DND-41 (cell line): ENCODE measurements at regions not wholly inside any gene's neighbourhood (a gene's known extent, or its start where the extent isn't known, plus 50 kb on each side); places are given as distances from the start of the nearest gene placed in this dataset.

Experiments
- ATAC-seq: fragments of 200-7000 bp; cut with Tn5 transposase; 3 replicates; pipeline ENCODE4 v1.9.1; 2021; ENCODE audit warnings: low read depth; ENCODE audit not compliant: insufficient read depth
- DNase-seq: peaks from one replicate; pipeline ENCODE4 v3.0.0-alpha.2; 2020
- H2AFZ ChIP-seq: 2 replicates; pipeline ENCODE4 v1.6.0; 2012; ENCODE audit warnings: low read depth, low read length
- H3K27ac ChIP-seq: 2 replicates; pipeline ENCODE4 v1.5.1; 2012; ENCODE audit warnings: low read length, inconsistent platforms
- H3K27me3 ChIP-seq: fragments of 200-600 bp; sonication (generic); 2 replicates; pipeline ENCODE4 v1.6.0; 2012; ENCODE audit warnings: low read length, mild to moderate bottlenecking, inconsistent platforms; ENCODE audit not compliant: insufficient read depth, poor library complexity
- H3K36me3 ChIP-seq: 2 replicates; pipeline ENCODE4 v1.5.1; 2012; ENCODE audit warnings: low read length, inconsistent platforms; ENCODE audit not compliant: insufficient read depth
- H3K4me1 ChIP-seq: 2 replicates; pipeline ENCODE4 v1.5.1; 2012; ENCODE audit warnings: mild to moderate bottlenecking, low read length; ENCODE audit not compliant: insufficient read depth
- H3K4me2 ChIP-seq: 2 replicates; pipeline ENCODE4 v1.6.0; 2012; ENCODE audit warnings: mild to moderate bottlenecking, moderate library complexity, low read length, inconsistent platforms; ENCODE audit not compliant: insufficient read depth
- H3K4me3 ChIP-seq, 2 experiments: fragments of 200-600 bp in 1 of 2; shearing (Covaris generic) in 1 of 2; 2 replicates each; pipeline ENCODE4 v1.5.1; 2012 to 2016; ENCODE audit warnings: inconsistent platforms in 2 of 2, low read length in 2 of 2, mild to moderate bottlenecking in 2 of 2, low read depth in 1 of 2, moderate library complexity in 1 of 2
- H3K79me2 ChIP-seq: 2 replicates; pipeline ENCODE4 v1.6.0; 2012; ENCODE audit warnings: low read length, inconsistent platforms; ENCODE audit not compliant: insufficient read depth
- H3K9ac ChIP-seq: 2 replicates; pipeline ENCODE4 v1.6.0; 2012; ENCODE audit warnings: low read depth, mild to moderate bottlenecking, inconsistent platforms, low read length, moderate library complexity
- H3K9me3 ChIP-seq: 2 replicates; pipeline ENCODE4 v1.5.1; 2012; ENCODE audit warnings: low read length, moderate library complexity, mild to moderate bottlenecking, inconsistent platforms; ENCODE audit not compliant: insufficient read depth, severe bottlenecking
- H4K20me1 ChIP-seq: 2 replicates; pipeline ENCODE4 v1.6.0; 2012; ENCODE audit warnings: low read length; ENCODE audit not compliant: insufficient read depth
- EZH2 ChIP-seq: IDR thresholded peaks from 3 replicates; pipeline ENCODE4 v1.6.1; 2012; ENCODE audit warnings: borderline replicate concordance, low read depth, mild to moderate bottlenecking, moderate library complexity, low read length, inconsistent platforms; ENCODE audit not compliant: severe bottlenecking
- TF ChIP-seq, protein P1 (sequence below): IDR thresholded peaks from 2 replicates; pipeline ENCODE4 v1.5.1; 2012; ENCODE audit warnings: borderline replicate concordance, low read length, moderate library complexity, mild to moderate bottlenecking; ENCODE audit not compliant: poor library complexity, severe bottlenecking; ENCODE audit errors: extremely low read depth

DNA sequence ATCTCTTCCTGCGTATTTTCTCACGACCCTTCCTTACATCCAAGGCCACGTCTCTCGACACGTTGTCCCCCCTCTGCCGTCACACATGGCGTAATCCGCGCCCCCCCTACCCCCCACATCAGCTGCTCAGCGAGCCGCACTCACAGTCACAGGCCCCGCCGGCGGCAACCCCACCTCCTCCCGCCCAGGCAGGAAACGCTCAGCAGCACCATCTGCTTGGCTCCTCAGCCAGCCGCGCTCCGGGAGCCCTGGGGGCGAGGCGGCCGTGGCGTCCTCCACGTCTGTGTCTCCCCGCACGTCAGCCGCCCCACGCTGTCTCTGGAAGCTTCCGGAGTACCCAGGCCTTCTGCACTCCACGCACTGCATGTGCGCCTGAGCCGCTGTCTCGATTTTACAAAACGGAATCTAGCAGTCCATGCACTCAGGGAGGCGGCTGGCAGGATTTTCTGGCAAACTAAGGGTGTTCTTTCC is 64.6 kb downstream of the SIK1 start:
- peak; percentile 89 for ATAC-seq
- peaks cover 2% of the 10 kb centered on the region; the same call in 1 of the 2 replicates for H4K20me1 ChIP-seq
- no peak for TF ChIP-seq EZH2
- TF ChIP-seq, protein P1, sequence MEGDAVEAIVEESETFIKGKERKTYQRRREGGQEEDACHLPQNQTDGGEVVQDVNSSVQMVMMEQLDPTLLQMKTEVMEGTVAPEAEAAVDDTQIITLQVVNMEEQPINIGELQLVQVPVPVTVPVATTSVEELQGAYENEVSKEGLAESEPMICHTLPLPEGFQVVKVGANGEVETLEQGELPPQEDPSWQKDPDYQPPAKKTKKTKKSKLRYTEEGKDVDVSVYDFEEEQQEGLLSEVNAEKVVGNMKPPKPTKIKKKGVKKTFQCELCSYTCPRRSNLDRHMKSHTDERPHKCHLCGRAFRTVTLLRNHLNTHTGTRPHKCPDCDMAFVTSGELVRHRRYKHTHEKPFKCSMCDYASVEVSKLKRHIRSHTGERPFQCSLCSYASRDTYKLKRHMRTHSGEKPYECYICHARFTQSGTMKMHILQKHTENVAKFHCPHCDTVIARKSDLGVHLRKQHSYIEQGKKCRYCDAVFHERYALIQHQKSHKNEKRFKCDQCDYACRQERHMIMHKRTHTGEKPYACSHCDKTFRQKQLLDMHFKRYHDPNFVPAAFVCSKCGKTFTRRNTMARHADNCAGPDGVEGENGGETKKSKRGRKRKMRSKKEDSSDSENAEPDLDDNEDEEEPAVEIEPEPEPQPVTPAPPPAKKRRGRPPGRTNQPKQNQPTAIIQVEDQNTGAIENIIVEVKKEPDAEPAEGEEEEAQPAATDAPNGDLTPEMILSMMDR, result peak; percentile 48
- no peaks in the 10 kb centered on the region for H3K36me3 ChIP-seq
- H3K4me3 ChIP-seq, result peak overlapping the region in 1 of 2 experiments; percentile 54; a peak in 3 of 4 replicates
- H3K9me3 ChIP-seq, result no peaks in the 10 kb centered on the region
- peak; percentile 95 for DNase-seq
- H3K27me3 ChIP-seq, result no peaks in the 10 kb centered on the region
- peak overlapping the region; percentile 81 for H3K27ac ChIP-seq
- peak overlapping the region; percentile 76 for H2AFZ ChIP-seq
- peak overlapping the region; percentile 75 for H3K4me2 ChIP-seq
- H3K79me2 ChIP-seq, result no peaks in the 10 kb centered on the region
- H3K4me1 ChIP-seq, result peaks cover 42% of the 10 kb centered on the region
- H3K9ac ChIP-seq, result peak overlapping the region; percentile 60

DNA sequence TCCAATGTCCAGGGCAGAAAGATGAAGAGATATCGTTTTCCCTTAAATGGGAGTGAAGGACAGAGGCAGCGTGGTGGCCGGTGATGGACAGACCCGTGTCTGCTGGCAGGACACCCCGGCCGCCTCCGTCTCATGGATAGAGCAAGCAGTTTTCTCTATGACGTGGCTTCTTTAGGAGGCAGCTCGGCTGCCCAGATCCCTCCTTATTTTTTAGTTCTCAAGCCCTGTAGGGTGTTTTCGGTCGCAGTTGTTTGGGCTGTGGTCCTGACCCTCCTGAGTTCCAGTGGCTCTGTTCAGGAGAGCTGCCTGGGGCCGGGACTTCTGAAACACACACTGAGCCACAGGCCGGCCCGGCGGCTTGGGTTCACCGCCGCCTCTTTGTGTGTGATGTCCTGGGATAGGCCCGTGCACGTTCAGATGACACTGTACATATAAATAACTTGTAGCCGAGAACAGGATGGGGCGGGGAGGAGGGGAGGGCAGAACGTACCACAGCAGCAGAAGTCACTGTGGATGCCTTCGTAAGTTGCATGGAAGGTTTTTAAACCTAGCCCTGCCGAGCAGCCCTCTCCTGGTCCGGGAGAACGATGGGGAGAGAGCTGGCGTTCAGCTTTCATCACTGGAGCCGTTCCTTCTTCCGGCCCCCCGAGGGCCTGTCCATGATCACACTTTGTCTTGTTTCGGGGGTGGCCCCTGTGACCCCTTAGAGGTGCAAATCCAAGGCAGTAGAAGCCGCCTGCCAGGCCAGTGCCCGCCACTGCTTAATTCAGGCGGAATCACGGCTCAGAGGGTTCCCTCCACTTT is 65.2 kb downstream of the SIK1 start:
- no peak for TF ChIP-seq EZH2
- TF ChIP-seq, protein P1, result no peak
- H3K27me3 ChIP-seq, result no peaks in the 10 kb centered on the region
- H3K27ac ChIP-seq, result peak overlapping the region; percentile 81
- no peaks in the 10 kb centered on the region for H3K9me3 ChIP-seq
- H3K4me3 ChIP-seq, result peak overlapping the region in 1 of 2 experiments; percentile 54; a peak in 3 of 4 replicates
- ATAC-seq, result peak; percentile 68
- peak overlapping the region; percentile 75 for H3K4me2 ChIP-seq
- H3K9ac ChIP-seq, result peak overlapping the region; percentile 60
- no peaks in the 10 kb centered on the region for H3K79me2 ChIP-seq
- H3K4me1 ChIP-seq, result peaks cover 42% of the 10 kb centered on the region
- no peaks in the 10 kb centered on the region for H3K36me3 ChIP-seq
- no peaks in the 10 kb centered on the region for H4K20me1 ChIP-seq
- H2AFZ ChIP-seq, result peak overlapping the region; percentile 76
- DNase-seq, result peak; percentile 82

DNA sequence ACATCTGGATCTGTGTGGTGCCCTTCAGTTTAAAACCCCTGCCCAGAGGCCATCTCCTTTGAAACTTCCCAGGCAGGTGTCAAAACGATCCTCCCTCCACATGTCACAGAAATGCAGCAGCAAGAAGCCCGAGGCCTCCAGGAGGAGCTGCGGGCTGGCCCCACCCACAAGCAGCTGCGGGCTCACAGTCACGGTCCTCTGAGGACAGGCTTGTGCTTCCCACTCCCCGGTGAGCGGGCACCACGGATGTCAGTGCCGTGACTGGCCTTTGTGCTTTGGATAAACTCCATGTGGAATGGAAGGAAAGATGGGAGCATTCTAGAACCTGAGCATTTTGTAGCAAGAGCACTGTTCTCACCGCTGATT is 65.8 kb downstream of the SIK1 start:
- H3K79me2 ChIP-seq, result no peaks in the 10 kb centered on the region
- no peak for TF ChIP-seq EZH2
- TF ChIP-seq, protein P1, result no peak
- peaks cover 42% of the 10 kb centered on the region for H3K4me1 ChIP-seq
- no peak overlapping the region for H2AFZ ChIP-seq
- H3K27ac ChIP-seq, result peak overlapping the region; percentile 81
- H3K9me3 ChIP-seq, result no peaks in the 10 kb centered on the region
- peak; percentile 47 for ATAC-seq
- peak overlapping the region; percentile 75 for H3K4me2 ChIP-seq
- H3K4me3 ChIP-seq, result peak overlapping the region in 1 of 2 experiments; percentile 54; a peak in 2 of 4 replicates
- H3K27me3 ChIP-seq, result no peaks in the 10 kb centered on the region
- no peaks in the 10 kb centered on the region for H4K20me1 ChIP-seq
- peak overlapping the region; percentile 60 for H3K9ac ChIP-seq
- DNase-seq, result peak; percentile 80
- H3K36me3 ChIP-seq, result no peaks in the 10 kb centered on the region
